ENCODE measurements at regions not wholly inside any gene's neighbourhood (a gene's known extent, or its start where the extent isn't known, plus 50 kb on each side); places are given as distances from the start of the nearest gene placed in this dataset.

DNA sequence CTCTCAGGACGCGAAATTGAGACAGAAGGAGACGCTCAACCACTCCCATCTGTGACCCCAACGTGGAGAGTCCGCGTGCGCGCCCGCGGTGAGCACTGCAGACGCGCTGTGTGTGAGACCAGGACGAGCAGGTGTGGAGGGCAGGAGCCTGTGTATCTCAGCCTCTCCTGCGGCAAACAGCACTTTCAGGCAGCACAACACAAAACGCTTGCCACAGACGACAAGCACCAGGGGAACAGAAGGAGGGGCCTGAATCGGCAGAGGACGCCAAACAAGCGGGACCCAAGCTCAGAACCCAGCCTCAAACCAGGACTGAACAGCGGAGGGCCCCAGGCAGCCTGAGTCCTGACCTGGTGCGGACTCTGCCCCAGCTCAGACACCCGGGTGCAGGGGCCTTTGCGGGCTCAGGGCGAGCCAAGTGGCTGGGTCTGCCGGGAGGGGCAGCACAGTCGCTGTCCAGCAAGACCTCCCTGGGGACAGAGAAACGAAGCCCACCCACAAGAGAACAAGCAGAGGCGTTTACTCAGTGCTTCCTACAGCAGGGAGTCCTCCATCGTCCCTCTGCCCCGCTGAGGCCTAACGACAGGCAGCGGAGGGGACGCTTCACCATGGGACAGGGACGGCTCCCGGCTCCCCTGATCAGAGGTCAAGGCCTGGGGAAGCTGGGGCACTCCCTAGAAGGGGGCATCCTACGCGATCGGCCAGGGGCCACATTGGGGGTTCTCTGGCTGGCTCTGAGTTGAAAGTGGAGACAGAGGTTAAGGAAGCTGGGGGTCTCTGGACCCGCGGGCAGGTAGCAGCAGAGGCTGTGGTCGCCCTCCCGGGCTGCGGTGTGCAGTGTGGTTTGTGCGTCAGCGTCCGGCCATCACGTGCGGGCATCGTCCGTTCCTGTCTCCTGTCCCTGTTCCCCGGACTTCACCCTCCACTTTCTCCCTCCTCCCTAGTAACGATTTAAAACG lies 560.8 kb downstream of the BRD1 start:
- Histone ChIP-seq H3K4me1 (ENCODE audit: control insufficient read depth in 2 of 2, insufficient read depth in 2 of 2, low read length in 2 of 2) (no peaks in the 10 kb centered on the region), H3K79me2 (ENCODE audit: control insufficient read depth, insufficient read depth, low read length) (no peaks in the 10 kb centered on the region), H2AFZ (ENCODE audit: insufficient read depth, low read depth, low read length, poor library complexity, severe bottlenecking) (no peak overlapping the region), H3K9me3 (ENCODE audit: control extremely low read depth in 1 of 3, control insufficient read depth in 2 of 3, insufficient read depth in 1 of 3, low read length in 2 of 3) (peaks cover 0 to 11% (median 0%) of the 10 kb centered on the region in 3 donors), H4K20me1 (ENCODE audit: control insufficient read depth, insufficient read depth, low read length, poor library complexity, severe bottlenecking) (no peaks in the 10 kb centered on the region), H3K27me3 (replicated peaks in 1 of 4; ENCODE audit: control extremely low read depth in 1 of 4, control insufficient read depth in 3 of 4, insufficient read depth in 4 of 4, low read length in 3 of 4) (peaks cover 0 to 15% (median 0%) of the 10 kb centered on the region in 4 experiments), H3K36me3 (replicated peaks in 1 of 2; ENCODE audit: control extremely low read depth in 1 of 2, control insufficient read depth in 1 of 2, extremely low read depth in 1 of 2, insufficient read depth in 2 of 2, low read length in 1 of 2) (no peaks in the 10 kb centered on the region), H3K4me2 (replicated peaks; ENCODE audit: low read depth, low read length, poor library complexity, severe bottlenecking) (no peak overlapping the region), H3K4me3 (ENCODE audit: control extremely low read depth in 1 of 5, extremely low read depth in 1 of 5, insufficient read depth in 1 of 5, low read depth in 2 of 5, low read length in 4 of 5) (no peak overlapping the region), H3K9ac (ENCODE audit: low read length) (no peak overlapping the region), H3K27ac (ENCODE audit: low read length in 2 of 2) (no peak overlapping the region)
- H3K4me1 Mint-ChIP-seq: no peaks in the 10 kb centered on the region
- DNase-seq (no peak), ATAC-seq (ENCODE audit: low read depth) (no peak)
- 73% methylated on average over 50 of the region's 53 CpGs for WGBS (ENCODE audit: insufficient coverage)
- CTCF ChIA-PET: no interaction called here
- POLR2A ChIA-PET: no interaction called here
- peaks cover 25% of the 10 kb centered on the region for H3K27me3 Mint-ChIP-seq
- no peak overlapping the region for H3K4me3 Mint-ChIP-seq
- H3K9me3 Mint-ChIP-seq (ENCODE audit: insufficient read depth): no peaks in the 10 kb centered on the region
- intact Hi-C loops (cut with micrococcal nuclease): no loop called here
- no peak overlapping the region for H3K27ac Mint-ChIP-seq
- TF ChIP-seq CTCF (IDR thresholded peaks at IDR 0.05) (no peak), EZH2 (IDR thresholded peaks at IDR 0.05; ENCODE audit: borderline replicate concordance, insufficient read depth, low read depth, low read length, poor library complexity, severe bottlenecking) (no peak)

DNA sequence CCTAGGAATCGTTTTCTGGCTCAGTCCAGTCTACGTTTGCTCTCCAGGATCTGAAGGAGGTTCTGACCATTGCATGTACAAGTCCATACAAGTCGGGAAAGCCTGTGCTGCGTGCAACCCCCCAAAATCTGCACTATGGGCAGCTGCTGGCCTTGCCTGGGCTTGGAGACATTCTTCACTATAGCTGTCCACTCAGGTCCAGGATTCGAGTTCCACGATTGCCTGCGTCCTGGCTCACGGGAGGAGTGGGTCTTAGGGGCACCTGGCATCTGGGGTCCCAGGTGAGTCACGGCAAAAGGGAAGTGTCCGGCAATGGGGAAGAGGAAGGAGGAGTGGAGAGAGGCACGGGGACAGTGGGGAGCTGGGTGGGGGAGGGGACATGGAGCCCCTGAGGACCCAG lies 563.0 kb downstream of the BRD1 start:
- H3K27me3 ChIP-seq (replicated peaks in 1 of 4; ENCODE audit: control extremely low read depth in 1 of 4, control insufficient read depth in 3 of 4, insufficient read depth in 4 of 4, low read length in 3 of 4): peaks cover 0 to under 1% (median 0%) of the 10 kb centered on the region in 4 experiments
- no peaks in the 10 kb centered on the region for H3K4me1 ChIP-seq (ENCODE audit: control insufficient read depth in 2 of 2, insufficient read depth in 2 of 2, low read length in 2 of 2)
- H3K4me1 Mint-ChIP-seq: no peaks in the 10 kb centered on the region
- TF ChIP-seq EZH2 (IDR thresholded peaks at IDR 0.05; ENCODE audit: borderline replicate concordance, insufficient read depth, low read depth, low read length, poor library complexity, severe bottlenecking) (no peak), CTCF (IDR thresholded peaks at IDR 0.05) (no peak)
- no peak overlapping the region for H3K9ac ChIP-seq (ENCODE audit: low read length)
- H3K36me3 ChIP-seq (replicated peaks in 1 of 2; ENCODE audit: control extremely low read depth in 1 of 2, control insufficient read depth in 1 of 2, extremely low read depth in 1 of 2, insufficient read depth in 2 of 2, low read length in 1 of 2): no peaks in the 10 kb centered on the region
- ChIA-PET POLR2A (no interaction called here), CTCF (no interaction called here)
- DNase-seq (no peak), ATAC-seq (ENCODE audit: low read depth) (no peak)
- intact Hi-C loops (cut with micrococcal nuclease): no loop called here
- no peaks in the 10 kb centered on the region for H3K79me2 ChIP-seq (ENCODE audit: control insufficient read depth, insufficient read depth, low read length)
- H3K27me3 Mint-ChIP-seq: peaks cover 15% of the 10 kb centered on the region
- H3K4me2 ChIP-seq (replicated peaks; ENCODE audit: low read depth, low read length, poor library complexity, severe bottlenecking): no peak overlapping the region
- H3K4me3 ChIP-seq (ENCODE audit: control extremely low read depth in 1 of 5, extremely low read depth in 1 of 5, insufficient read depth in 1 of 5, low read depth in 2 of 5, low read length in 4 of 5): no peak overlapping the region
- H4K20me1 ChIP-seq (ENCODE audit: control insufficient read depth, insufficient read depth, low read length, poor library complexity, severe bottlenecking): no peaks in the 10 kb centered on the region
- no peak overlapping the region for H3K27ac ChIP-seq (ENCODE audit: low read length in 2 of 2)
- no peak overlapping the region for H2AFZ ChIP-seq (ENCODE audit: insufficient read depth, low read depth, low read length, poor library complexity, severe bottlenecking)
- H3K4me3 Mint-ChIP-seq: no peak overlapping the region
- H3K27ac Mint-ChIP-seq: no peak overlapping the region
- 71% methylated on average over 11 of the region's 11 CpGs for WGBS (ENCODE audit: insufficient coverage)
- H3K9me3 Mint-ChIP-seq (ENCODE audit: insufficient read depth): no peaks in the 10 kb centered on the region
- H3K9me3 ChIP-seq (ENCODE audit: control extremely low read depth in 1 of 3, control insufficient read depth in 2 of 3, insufficient read depth in 1 of 3, low read length in 2 of 3): peaks cover 0 to 10% (median 0%) of the 10 kb centered on the region in 3 donors
